ENCODE measurements at regions not wholly inside any gene's neighbourhood (a gene's known extent, or its start where the extent isn't known, plus 50 kb on each side); places are given as distances from the start of the nearest gene placed in this dataset.
"Not testable (repeated sequence)": the region's sequence is repeated elsewhere in the genome, so short reads cannot be mapped to it uniquely, and the experiment has no call there.

GRCh38 chr3:110506890-110507289 lies 564.7 kb upstream of the NECTIN3 start:
- H3K27ac ChIP-seq (ENCODE audit: low read depth in 1 of 3, low read length in 2 of 3): no peak overlapping the region
- no peak for DNase-seq
- no peak for FAIRE-seq
- H3K4me1 ChIP-seq (ENCODE audit: control insufficient read depth in 3 of 3, insufficient read depth in 2 of 3, low read depth in 1 of 3, low read length in 2 of 3): no peaks in the 10 kb centered on the region
- H3K4me3 ChIP-seq (ENCODE audit: low read depth in 1 of 3, low read length in 3 of 3): no peak overlapping the region
- H3K36me3 ChIP-seq (ENCODE audit: control insufficient read depth in 3 of 3, insufficient read depth in 2 of 3, low read depth in 1 of 3, low read length in 3 of 3): no peaks in the 10 kb centered on the region
- WGBS, 3 donors: 81 to 87% (median 83%) methylated on average over 4 of the region's 4 CpGs
- H3K9me3 ChIP-seq (ENCODE audit: control insufficient read depth in 2 of 2, insufficient read depth in 1 of 2, low read depth in 1 of 2, low read length in 1 of 2): no peaks in the 10 kb centered on the region
- no peaks in the 10 kb centered on the region for H3K27me3 ChIP-seq (ENCODE audit: control insufficient read depth in 3 of 3, insufficient read depth in 3 of 3, low read length in 3 of 3)

GRCh38 chr3:110507570-110507969 lies 564.0 kb upstream of the NECTIN3 start:
- H3K36me3 ChIP-seq (ENCODE audit: control insufficient read depth in 3 of 3, insufficient read depth in 2 of 3, low read depth in 1 of 3, low read length in 3 of 3); H3K27ac ChIP-seq (ENCODE audit: low read depth in 1 of 3, low read length in 2 of 3); H3K4me3 ChIP-seq (ENCODE audit: low read depth in 1 of 3, low read length in 3 of 3); H3K4me1 ChIP-seq (ENCODE audit: control insufficient read depth in 3 of 3, insufficient read depth in 2 of 3, low read depth in 1 of 3, low read length in 2 of 3); DNase-seq; FAIRE-seq; H3K27me3 ChIP-seq (ENCODE audit: control insufficient read depth in 3 of 3, insufficient read depth in 3 of 3, low read length in 3 of 3); H3K9me3 ChIP-seq (ENCODE audit: control insufficient read depth in 2 of 2, insufficient read depth in 1 of 2, low read depth in 1 of 2, low read length in 1 of 2): not testable (repeated sequence)

- no peaks in the 10 kb centered on the region for H3K27me3 ChIP-seq (ENCODE audit: control insufficient read depth in 3 of 3, insufficient read depth in 3 of 3, low read length in 3 of 3)
- H3K36me3 ChIP-seq (ENCODE audit: control insufficient read depth in 3 of 3, insufficient read depth in 2 of 3, low read depth in 1 of 3, low read length in 3 of 3): no peaks in the 10 kb centered on the region
- no peaks in the 10 kb centered on the region for H3K4me1 ChIP-seq (ENCODE audit: control insufficient read depth in 3 of 3, insufficient read depth in 2 of 3, low read depth in 1 of 3, low read length in 2 of 3)
- DNase-seq (no peak), FAIRE-seq (no peak)
- no peaks in the 10 kb centered on the region for H3K9me3 ChIP-seq (ENCODE audit: control insufficient read depth in 2 of 2, insufficient read depth in 1 of 2, low read depth in 1 of 2, low read length in 1 of 2)
- no peak overlapping the region for H3K4me3 ChIP-seq (ENCODE audit: low read depth in 1 of 3, low read length in 3 of 3)
- 73 to 93% (median 75%) methylated on average over 3 of the region's 3 CpGs for WGBS, 3 donors
- H3K27ac ChIP-seq (ENCODE audit: low read depth in 1 of 3, low read length in 2 of 3): no peak overlapping the region
Observed at GRCh38 chr3:110512961-110513360, 558.7 kb upstream of the NECTIN3 start.

GRCh38 chr3:110518031-110518430 lies 553.6 kb upstream of the NECTIN3 start:
- no peak overlapping the region for H3K4me3 ChIP-seq (ENCODE audit: low read depth in 1 of 3, low read length in 3 of 3)
- DNase-seq (no peak), FAIRE-seq (no peak)
- H3K27ac ChIP-seq (ENCODE audit: low read depth in 1 of 3, low read length in 2 of 3): no peak overlapping the region
- H3K36me3 ChIP-seq (ENCODE audit: control insufficient read depth in 3 of 3, insufficient read depth in 2 of 3, low read depth in 1 of 3, low read length in 3 of 3): no peaks in the 10 kb centered on the region
- 60 to 74% (median 65%) methylated on average over 1 of the region's 1 CpG for WGBS, 3 donors
- no peaks in the 10 kb centered on the region for H3K27me3 ChIP-seq (ENCODE audit: control insufficient read depth in 3 of 3, insufficient read depth in 3 of 3, low read length in 3 of 3)
- no peaks in the 10 kb centered on the region for H3K9me3 ChIP-seq (ENCODE audit: control insufficient read depth in 2 of 2, insufficient read depth in 1 of 2, low read depth in 1 of 2, low read length in 1 of 2)
- H3K4me1 ChIP-seq (ENCODE audit: control insufficient read depth in 3 of 3, insufficient read depth in 2 of 3, low read depth in 1 of 3, low read length in 2 of 3): no peaks in the 10 kb centered on the region

- Histone ChIP-seq H3K9me3 (ENCODE audit: control insufficient read depth in 2 of 2, insufficient read depth in 1 of 2, low read depth in 1 of 2, low read length in 1 of 2) (no peaks in the 10 kb centered on the region), H3K36me3 (ENCODE audit: control insufficient read depth in 3 of 3, insufficient read depth in 2 of 3, low read depth in 1 of 3, low read length in 3 of 3) (no peaks in the 10 kb centered on the region), H3K4me3 (ENCODE audit: low read depth in 1 of 3, low read length in 3 of 3) (no peak overlapping the region), H3K27me3 (ENCODE audit: control insufficient read depth in 3 of 3, insufficient read depth in 3 of 3, low read length in 3 of 3) (no peaks in the 10 kb centered on the region), H3K27ac (ENCODE audit: low read depth in 1 of 3, low read length in 2 of 3) (no peak overlapping the region), H3K4me1 (ENCODE audit: control insufficient read depth in 3 of 3, insufficient read depth in 2 of 3, low read depth in 1 of 3, low read length in 2 of 3) (no peaks in the 10 kb centered on the region)
- FAIRE-seq: no peak
- DNase-seq: no peak
- 77 to 94% (median 85%) methylated on average over 1 of the region's 1 CpG for WGBS, 3 donors
Observed at GRCh38 chr3:110519071-110519470, 552.5 kb upstream of the NECTIN3 start.

GRCh38 chr3:110521019-110521418 lies 550.6 kb upstream of the NECTIN3 start:
- no peaks in the 10 kb centered on the region for H3K36me3 ChIP-seq (ENCODE audit: control insufficient read depth in 3 of 3, insufficient read depth in 2 of 3, low read depth in 1 of 3, low read length in 3 of 3)
- no peaks in the 10 kb centered on the region for H3K4me1 ChIP-seq (ENCODE audit: control insufficient read depth in 3 of 3, insufficient read depth in 2 of 3, low read depth in 1 of 3, low read length in 2 of 3)
- H3K27me3 ChIP-seq (ENCODE audit: control insufficient read depth in 3 of 3, insufficient read depth in 3 of 3, low read length in 3 of 3): no peaks in the 10 kb centered on the region
- DNase-seq (no peak), FAIRE-seq (no peak)
- H3K4me3 ChIP-seq (ENCODE audit: low read depth in 1 of 3, low read length in 3 of 3): no peak overlapping the region
- peaks cover 0 to 8% of the 10 kb centered on the region in 2 donors for H3K9me3 ChIP-seq (ENCODE audit: control insufficient read depth in 2 of 2, insufficient read depth in 1 of 2, low read depth in 1 of 2, low read length in 1 of 2)
- WGBS, 3 donors: 85 to 98% (median 91%) methylated on average over 2 of the region's 2 CpGs
- no peak overlapping the region for H3K27ac ChIP-seq (ENCODE audit: low read depth in 1 of 3, low read length in 2 of 3)

- not testable (repeated sequence) for H3K36me3 ChIP-seq (ENCODE audit: control insufficient read depth in 3 of 3, insufficient read depth in 2 of 3, low read depth in 1 of 3, low read length in 3 of 3); H3K27me3 ChIP-seq (ENCODE audit: control insufficient read depth in 3 of 3, insufficient read depth in 3 of 3, low read length in 3 of 3); H3K27ac ChIP-seq (ENCODE audit: low read depth in 1 of 3, low read length in 2 of 3); H3K4me1 ChIP-seq (ENCODE audit: control insufficient read depth in 3 of 3, insufficient read depth in 2 of 3, low read depth in 1 of 3, low read length in 2 of 3); DNase-seq; H3K9me3 ChIP-seq (ENCODE audit: control insufficient read depth in 2 of 2, insufficient read depth in 1 of 2, low read depth in 1 of 2, low read length in 1 of 2); FAIRE-seq; H3K4me3 ChIP-seq (ENCODE audit: low read depth in 1 of 3, low read length in 3 of 3)
- WGBS, 3 donors: 73 to 88% (median 79%) methylated on average over 6 of the region's 6 CpGs
Observed at GRCh38 chr3:110525558-110526064, 546.0 kb upstream of the NECTIN3 start.

GRCh38 chr3:110526777-110527727 lies 544.6 kb upstream of the NECTIN3 start:
- 50 to 52% (median 51%) methylated on average over 3 of the region's 3 CpGs for WGBS, 3 donors
- DNase-seq (peak in 1 of 2 donors; percentile 27), FAIRE-seq (no peak)
- Histone ChIP-seq H3K9me3 (ENCODE audit: control insufficient read depth in 2 of 2, insufficient read depth in 1 of 2, low read depth in 1 of 2, low read length in 1 of 2) (peaks cover 0 to 8% of the 10 kb centered on the region in 2 donors), H3K27ac (ENCODE audit: low read depth in 1 of 3, low read length in 2 of 3) (no peak overlapping the region), H3K36me3 (ENCODE audit: control insufficient read depth in 3 of 3, insufficient read depth in 2 of 3, low read depth in 1 of 3, low read length in 3 of 3) (no peaks in the 10 kb centered on the region), H3K4me1 (ENCODE audit: control insufficient read depth in 3 of 3, insufficient read depth in 2 of 3, low read depth in 1 of 3, low read length in 2 of 3) (peaks cover 0 to 4% (median 0%) of the 10 kb centered on the region in 3 donors), H3K4me3 (ENCODE audit: low read depth in 1 of 3, low read length in 3 of 3) (no peak overlapping the region), H3K27me3 (ENCODE audit: control insufficient read depth in 3 of 3, insufficient read depth in 3 of 3, low read length in 3 of 3) (no peaks in the 10 kb centered on the region)

All from small intestine (tissue), 7 donors.